ENCODE measurements at regions not wholly inside any gene's neighbourhood (a gene's known extent, or its start where the extent isn't known, plus 50 kb on each side); places are given as distances from the start of the nearest gene placed in this dataset.

DNA sequence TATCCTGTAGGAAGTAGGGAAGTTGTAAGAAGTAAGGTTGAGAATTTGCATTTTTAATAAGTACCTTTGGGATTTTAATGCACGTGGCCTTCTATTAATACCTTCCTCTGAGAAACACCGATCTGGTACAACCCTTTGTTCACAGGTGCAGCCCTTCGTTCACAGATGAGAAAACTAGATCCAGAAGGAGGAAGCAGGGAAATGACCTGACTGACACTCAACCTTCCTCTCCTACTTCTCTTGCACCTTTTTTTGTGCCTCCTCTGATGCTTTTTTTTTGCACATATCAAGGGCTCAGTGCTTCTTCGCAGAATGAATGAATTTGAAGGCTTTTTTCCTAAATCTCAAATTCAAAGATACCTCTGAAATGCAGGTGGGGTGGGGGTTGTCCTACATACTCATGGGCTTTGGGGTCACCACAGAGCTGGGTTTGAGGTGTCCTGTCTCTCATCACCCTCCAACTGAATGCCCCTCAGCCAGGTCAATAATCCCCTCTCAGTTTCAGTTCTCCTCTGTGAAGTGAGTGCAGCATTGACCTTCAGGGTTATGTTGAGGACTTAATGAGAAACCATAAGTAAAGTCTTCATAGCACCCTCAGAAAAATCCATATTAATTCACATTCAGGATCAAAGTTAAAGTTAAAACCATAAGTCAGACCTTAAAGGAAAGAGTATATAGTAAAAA lies 161.5 kb upstream of the CTNNB1 start:
- H3K9me3 Mint-ChIP-seq, result peaks cover 0 to under 1% (median 0%) of the 10 kb centered on the region in 7 donors
- Histone ChIP-seq H3K27ac (ENCODE audit: low read depth in 1 of 2, low read length in 2 of 2) (no peak overlapping the region), H3K79me2 (ENCODE audit: insufficient read depth, low read length) (no peaks in the 10 kb centered on the region), H3K4me2 (replicated peaks; ENCODE audit: extremely low read depth, low read length, poor library complexity, severe bottlenecking) (no peak overlapping the region), H3K27me3 (ENCODE audit: control insufficient read depth in 2 of 2, insufficient read depth in 2 of 2, low read length in 2 of 2) (no peaks in the 10 kb centered on the region), H3K4me3 (replicated peaks in 1 of 3; ENCODE audit: low read depth in 2 of 3, low read length in 3 of 3) (no peak overlapping the region), H2AFZ (ENCODE audit: insufficient read depth, low read depth, low read length, poor library complexity, severe bottlenecking) (no peak overlapping the region), H4K20me1 (ENCODE audit: insufficient read depth, low read length) (no peaks in the 10 kb centered on the region), H3K9ac (ENCODE audit: insufficient read depth, low read length, poor library complexity, severe bottlenecking) (no peak overlapping the region), H3K4me1 (ENCODE audit: control insufficient read depth in 1 of 2, insufficient read depth in 2 of 2, low read length in 2 of 2) (no peaks in the 10 kb centered on the region), H3K36me3 (replicated peaks in 1 of 2; ENCODE audit: control insufficient read depth in 1 of 2, insufficient read depth in 2 of 2, low read length in 2 of 2) (no peaks in the 10 kb centered on the region), H3K9me3 (replicated peaks in 1 of 2; ENCODE audit: control insufficient read depth in 1 of 2, insufficient read depth in 1 of 2, low read length in 2 of 2) (no peaks in the 10 kb centered on the region)
- no peaks in the 10 kb centered on the region for H3K36me3 Mint-ChIP-seq
- H3K27me3 Mint-ChIP-seq (ENCODE audit: low read depth in 3 of 3), result peaks cover 0 to 11% (median 4%) of the 10 kb centered on the region in 3 donors
- no peak overlapping the region for H3K27ac Mint-ChIP-seq
- DNase-seq, result no peak
- no peak overlapping the region for H3K4me3 Mint-ChIP-seq
- no peaks in the 10 kb centered on the region for H3K4me1 Mint-ChIP-seq
- WGBS (ENCODE audit: insufficient coverage), result 90% methylated on average over 3 of the region's 4 CpGs
- intact Hi-C loops (cut with micrococcal nuclease), result no loop called here
- TF ChIP-seq, protein P1, sequence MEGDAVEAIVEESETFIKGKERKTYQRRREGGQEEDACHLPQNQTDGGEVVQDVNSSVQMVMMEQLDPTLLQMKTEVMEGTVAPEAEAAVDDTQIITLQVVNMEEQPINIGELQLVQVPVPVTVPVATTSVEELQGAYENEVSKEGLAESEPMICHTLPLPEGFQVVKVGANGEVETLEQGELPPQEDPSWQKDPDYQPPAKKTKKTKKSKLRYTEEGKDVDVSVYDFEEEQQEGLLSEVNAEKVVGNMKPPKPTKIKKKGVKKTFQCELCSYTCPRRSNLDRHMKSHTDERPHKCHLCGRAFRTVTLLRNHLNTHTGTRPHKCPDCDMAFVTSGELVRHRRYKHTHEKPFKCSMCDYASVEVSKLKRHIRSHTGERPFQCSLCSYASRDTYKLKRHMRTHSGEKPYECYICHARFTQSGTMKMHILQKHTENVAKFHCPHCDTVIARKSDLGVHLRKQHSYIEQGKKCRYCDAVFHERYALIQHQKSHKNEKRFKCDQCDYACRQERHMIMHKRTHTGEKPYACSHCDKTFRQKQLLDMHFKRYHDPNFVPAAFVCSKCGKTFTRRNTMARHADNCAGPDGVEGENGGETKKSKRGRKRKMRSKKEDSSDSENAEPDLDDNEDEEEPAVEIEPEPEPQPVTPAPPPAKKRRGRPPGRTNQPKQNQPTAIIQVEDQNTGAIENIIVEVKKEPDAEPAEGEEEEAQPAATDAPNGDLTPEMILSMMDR (IDR thresholded peaks at IDR 0.05), result no peak

DNA sequence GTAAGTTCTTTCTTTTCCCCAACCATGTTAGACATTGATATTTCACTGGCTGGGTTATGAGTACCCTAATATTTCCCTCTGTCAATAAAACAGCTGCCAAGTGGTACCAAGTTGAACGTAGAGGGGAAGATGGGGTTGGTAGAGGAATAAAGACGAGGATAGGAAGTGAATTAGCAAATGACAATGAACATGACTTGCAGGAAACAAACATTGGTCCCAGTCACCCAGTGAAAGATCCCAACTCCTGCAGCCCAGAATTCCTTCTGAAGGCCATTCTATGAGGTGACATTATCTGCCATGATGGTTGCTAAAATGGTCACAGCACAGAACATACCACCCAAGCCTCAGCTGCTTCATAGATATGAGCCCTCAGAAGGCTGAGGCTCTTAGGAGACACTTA lies 159.0 kb upstream of the CTNNB1 start:
- TF ChIP-seq, protein P1 (IDR thresholded peaks at IDR 0.05), result no peak
- Mint-ChIP-seq H3K9me3 (peaks cover 0 to 6% (median 0%) of the 10 kb centered on the region in 7 donors), H3K4me3 (no peak overlapping the region), H3K27ac (no peak overlapping the region), H3K4me1 (no peaks in the 10 kb centered on the region), H3K27me3 (ENCODE audit: low read depth in 3 of 3) (peaks cover 0 to 8% (median 4%) of the 10 kb centered on the region in 3 donors), H3K36me3 (no peaks in the 10 kb centered on the region)
- intact Hi-C loops (cut with micrococcal nuclease), result no loop called here
- no peaks in the 10 kb centered on the region for H3K4me1 ChIP-seq (ENCODE audit: control insufficient read depth in 1 of 2, insufficient read depth in 2 of 2, low read length in 2 of 2)
- H3K9me3 ChIP-seq (replicated peaks in 1 of 2; ENCODE audit: control insufficient read depth in 1 of 2, insufficient read depth in 1 of 2, low read length in 2 of 2), result no peaks in the 10 kb centered on the region
- H3K9ac ChIP-seq (ENCODE audit: insufficient read depth, low read length, poor library complexity, severe bottlenecking), result no peak overlapping the region
- WGBS (ENCODE audit: insufficient coverage), result no CpG with 5 or more reads among the region's 2 CpGs
- H4K20me1 ChIP-seq (ENCODE audit: insufficient read depth, low read length), result no peaks in the 10 kb centered on the region
- H3K79me2 ChIP-seq (ENCODE audit: insufficient read depth, low read length), result no peaks in the 10 kb centered on the region
- H3K4me2 ChIP-seq (replicated peaks; ENCODE audit: extremely low read depth, low read length, poor library complexity, severe bottlenecking), result no peak overlapping the region
- H2AFZ ChIP-seq (ENCODE audit: insufficient read depth, low read depth, low read length, poor library complexity, severe bottlenecking), result no peak overlapping the region
- H3K4me3 ChIP-seq (replicated peaks in 1 of 3; ENCODE audit: low read depth in 2 of 3, low read length in 3 of 3), result no peak overlapping the region
- no peak for DNase-seq
- no peak overlapping the region for H3K27ac ChIP-seq (ENCODE audit: low read depth in 1 of 2, low read length in 2 of 2)
- H3K36me3 ChIP-seq (replicated peaks in 1 of 2; ENCODE audit: control insufficient read depth in 1 of 2, insufficient read depth in 2 of 2, low read length in 2 of 2), result no peaks in the 10 kb centered on the region
- H3K27me3 ChIP-seq (ENCODE audit: control insufficient read depth in 2 of 2, insufficient read depth in 2 of 2, low read length in 2 of 2), result no peaks in the 10 kb centered on the region

Measured in CD14-positive monocyte (primary cell).